ENCODE measurements at regions not wholly inside any gene's neighbourhood (a gene's known extent, or its start where the extent isn't known, plus 50 kb on each side); places are given as distances from the start of the nearest gene placed in this dataset.

DNA sequence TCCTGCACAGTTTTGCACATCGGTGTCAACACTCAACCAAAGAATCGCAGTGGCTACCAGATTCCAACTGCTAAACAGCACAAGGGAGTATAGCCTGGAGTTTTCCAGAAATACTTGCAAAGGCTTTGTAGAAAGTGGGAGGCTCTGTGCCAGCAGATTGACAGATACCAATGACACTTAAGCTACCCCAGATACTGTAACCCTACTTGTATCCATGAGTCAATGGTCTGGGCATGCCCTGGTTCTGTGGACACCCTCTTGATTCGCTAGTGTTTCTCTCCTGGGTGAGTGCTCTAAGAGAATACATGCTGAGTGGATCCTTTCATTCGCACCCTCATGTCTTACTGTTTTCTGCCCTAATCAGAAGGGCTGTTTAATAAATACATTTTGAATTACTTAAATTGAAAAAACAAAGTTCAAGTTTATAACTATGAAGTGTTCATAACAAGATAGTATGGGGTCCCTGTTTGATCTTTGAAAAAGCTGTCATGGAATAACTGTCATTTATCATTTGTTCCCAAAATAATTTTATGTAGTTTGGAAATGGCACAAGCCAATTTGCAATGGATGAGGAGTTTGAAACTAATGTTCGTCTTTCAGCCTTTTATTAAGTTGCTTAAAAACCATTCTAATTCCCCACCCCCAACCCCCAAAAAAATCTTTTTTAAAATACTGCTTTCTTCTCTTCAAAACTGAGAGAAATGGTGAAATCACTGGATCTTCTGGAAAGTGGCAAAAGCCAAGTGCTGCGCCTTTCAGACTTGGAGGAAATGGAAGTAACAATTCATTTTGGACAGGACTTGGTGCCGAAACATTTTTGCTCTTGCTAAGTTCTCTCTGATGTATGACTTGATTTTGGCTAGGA is 600.5 kb upstream of the TENM4 start:
- in situ Hi-C loops (cut with MboI; ENCODE audit: low pct_unique_long_range_greater_than_20kb, low sequenced_read_pairs, unreplicated experiment), result no loop called here
- TF ChIP-seq CTCF (IDR thresholded peaks at IDR 0.05; ENCODE audit: extremely low read depth, insufficient read depth, missing control alignments), result no peak
- no peak for DNase-seq (ENCODE audit: low spot score)

DNA sequence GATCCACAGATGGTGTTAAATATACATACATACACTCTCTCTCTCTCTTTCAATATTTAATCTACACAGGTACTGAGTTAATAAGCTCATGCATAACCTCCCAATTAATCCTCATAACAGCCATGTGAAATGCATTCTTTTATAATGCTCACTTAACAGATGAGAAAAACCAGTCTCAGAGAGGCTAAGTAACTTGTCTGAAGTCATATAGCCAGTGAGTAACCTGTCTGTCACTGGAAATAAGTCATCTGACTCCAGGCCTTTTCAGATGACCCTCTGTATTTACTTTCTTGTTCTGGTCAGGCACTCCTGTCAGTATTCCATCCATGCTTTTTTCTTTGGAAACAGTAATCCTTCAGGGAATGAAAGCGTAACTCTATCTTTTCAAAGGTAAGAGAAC is 594.0 kb upstream of the TENM4 start:
- DNase-seq (ENCODE audit: low spot score), result no peak
- no peak for TF ChIP-seq CTCF (IDR thresholded peaks at IDR 0.05; ENCODE audit: extremely low read depth, insufficient read depth, missing control alignments)
- in situ Hi-C loops (cut with MboI; ENCODE audit: low pct_unique_long_range_greater_than_20kb, low sequenced_read_pairs, unreplicated experiment), result no loop called here

GRCh38 chr11:80031014-80031600 is 590.3 kb upstream of the TENM4 start:
- in situ Hi-C loops (cut with MboI; ENCODE audit: low pct_unique_long_range_greater_than_20kb, low sequenced_read_pairs, unreplicated experiment), result no loop called here

DNA sequence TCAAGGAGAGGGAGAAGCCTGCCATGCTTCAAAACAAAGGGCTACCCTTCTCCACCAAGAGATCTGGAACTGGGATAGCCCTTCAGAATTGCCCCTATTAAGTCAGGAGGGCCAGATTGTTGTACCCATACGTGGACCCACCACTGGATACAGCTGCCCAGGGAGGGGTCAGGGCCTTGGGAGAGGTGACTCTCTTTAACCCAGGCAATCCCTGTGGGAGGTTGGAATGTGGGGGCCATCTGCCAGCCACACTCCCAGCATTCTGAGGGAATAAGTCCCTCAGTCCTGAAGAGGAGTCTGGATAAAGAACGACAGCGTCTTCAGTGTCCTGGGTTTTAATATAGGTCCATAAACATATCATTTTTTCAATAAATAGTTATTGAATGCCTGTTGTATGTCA is 588.2 kb upstream of the TENM4 start:
- TF ChIP-seq CTCF (IDR thresholded peaks at IDR 0.05; ENCODE audit: extremely low read depth, insufficient read depth, missing control alignments), result no peak
- in situ Hi-C loops (cut with MboI; ENCODE audit: low pct_unique_long_range_greater_than_20kb, low sequenced_read_pairs, unreplicated experiment), result no loop called here
- no peak for DNase-seq (ENCODE audit: low spot score)

More at GRCh38 chr11:80031014-80031600, 590.3 kb upstream of the TENM4 start:
- no peak for DNase-seq (ENCODE audit: low spot score)
- no peak for TF ChIP-seq CTCF (IDR thresholded peaks at IDR 0.05; ENCODE audit: extremely low read depth, insufficient read depth, missing control alignments)

DNA sequence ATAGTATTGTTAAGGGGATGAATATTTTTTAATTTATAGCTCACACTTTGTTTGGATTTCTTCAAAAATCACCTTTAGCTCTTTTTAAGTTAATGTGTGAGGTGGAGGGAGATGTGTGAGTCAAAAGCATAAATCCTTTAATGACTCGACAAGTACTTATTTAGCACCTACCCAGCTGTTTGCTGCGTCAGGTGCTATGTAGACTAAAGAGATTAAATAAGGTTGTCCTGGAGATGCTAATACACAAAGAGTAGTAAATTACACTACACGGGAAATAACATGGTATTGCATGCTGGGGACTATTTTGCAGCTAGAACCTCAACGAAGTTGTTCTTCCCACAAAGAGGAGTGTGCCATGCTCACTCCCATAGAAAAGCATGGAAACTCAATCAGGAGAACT is 583.3 kb upstream of the TENM4 start:
- no peak for TF ChIP-seq CTCF (IDR thresholded peaks at IDR 0.05; ENCODE audit: extremely low read depth, insufficient read depth, missing control alignments)
- DNase-seq (ENCODE audit: low spot score), result no peak
- in situ Hi-C loops (cut with MboI; ENCODE audit: low pct_unique_long_range_greater_than_20kb, low sequenced_read_pairs, unreplicated experiment), result no loop called here

GRCh38 chr11:80023386-80023785 is 582.6 kb upstream of the TENM4 start:
- in situ Hi-C loops (cut with MboI; ENCODE audit: low pct_unique_long_range_greater_than_20kb, low sequenced_read_pairs, unreplicated experiment), result no loop called here
- no peak for TF ChIP-seq CTCF (IDR thresholded peaks at IDR 0.05; ENCODE audit: extremely low read depth, insufficient read depth, missing control alignments)
- no peak for DNase-seq (ENCODE audit: low spot score)

Data from GM13977 (cell line).